IPS DF 6.9 (cell line): ENCODE measurements at regions not wholly inside any gene's neighbourhood (a gene's known extent, or its start where the extent isn't known, plus 50 kb on each side); places are given as distances from the start of the nearest gene placed in this dataset.

ENCODE experiments used
- DNase-seq: peaks from one replicate; pipeline ENCODE4 v3.0.0-alpha.2; 2013; ENCODE audit warnings: low read depth, low spot score
- H3K27ac ChIP-seq: one replicate; pipeline ENCODE4 v1.5.1; 2013; ENCODE audit warnings: low read length, control low read depth
- H3K27me3 ChIP-seq: 2 replicates; pipeline ENCODE4 v1.6.1; 2013; ENCODE audit warnings: mild to moderate bottlenecking, low read length; ENCODE audit not compliant: control insufficient read depth, insufficient read depth
- H3K36me3 ChIP-seq: 2 replicates; pipeline ENCODE4 v1.6.1; 2013; ENCODE audit warnings: low read length; ENCODE audit not compliant: control insufficient read depth, insufficient read depth
- H3K4me1 ChIP-seq: 2 replicates; pipeline ENCODE4 v1.6.1; 2013; ENCODE audit warnings: low read length; ENCODE audit not compliant: control insufficient read depth, insufficient read depth
- H3K4me3 ChIP-seq: 2 replicates; pipeline ENCODE4 v1.5.1; 2013; ENCODE audit warnings: mild to moderate bottlenecking, low read length
- H3K9me3 ChIP-seq: 2 replicates; pipeline ENCODE4 v1.6.1; 2013; ENCODE audit warnings: low read length, inconsistent platforms; ENCODE audit not compliant: control insufficient read depth, insufficient read depth
- WGBS: extraction: QIAGEN DNeasy Blood & Tissue Kit; methylation state at CpG from one replicate; pipeline ENCODE4 v1.1.7; 2013; ENCODE audit warnings: mixed read lengths, missing lambda C conversion rate; ENCODE audit not compliant: insufficient read length, insufficient coverage; 5-methylcytosine and 5-hydroxymethylcytosine counted together

DNA sequence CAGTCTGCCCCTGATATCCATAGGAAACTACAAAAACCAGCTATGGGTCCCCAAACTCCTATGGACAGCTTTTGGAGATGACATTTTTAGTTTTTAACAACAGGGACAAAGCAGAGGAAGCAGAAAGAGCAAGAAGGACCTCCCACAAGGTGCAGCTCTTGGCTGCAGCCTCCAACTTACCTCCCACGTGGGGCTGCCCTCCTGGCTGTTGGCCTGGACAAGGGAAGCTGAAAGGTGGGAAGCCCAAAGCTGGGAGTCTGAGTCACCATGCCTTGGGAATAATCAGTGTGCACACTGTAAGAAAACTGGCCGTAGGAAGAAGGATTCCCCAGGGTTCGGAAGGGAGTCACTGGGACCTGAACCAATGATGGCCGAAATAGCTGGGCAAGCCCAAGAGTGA, 51.8 kb upstream of the PAX1 start:
- H3K27ac ChIP-seq, result no peak overlapping the region
- no CpG with 5 or more reads among the region's 4 CpGs for WGBS
- H3K27me3 ChIP-seq, result no peaks in the 10 kb centered on the region
- no peak for DNase-seq
- no peaks in the 10 kb centered on the region for H3K4me1 ChIP-seq
- H3K4me3 ChIP-seq, result no peak overlapping the region
- no peaks in the 10 kb centered on the region for H3K36me3 ChIP-seq
- no peaks in the 10 kb centered on the region for H3K9me3 ChIP-seq

DNA sequence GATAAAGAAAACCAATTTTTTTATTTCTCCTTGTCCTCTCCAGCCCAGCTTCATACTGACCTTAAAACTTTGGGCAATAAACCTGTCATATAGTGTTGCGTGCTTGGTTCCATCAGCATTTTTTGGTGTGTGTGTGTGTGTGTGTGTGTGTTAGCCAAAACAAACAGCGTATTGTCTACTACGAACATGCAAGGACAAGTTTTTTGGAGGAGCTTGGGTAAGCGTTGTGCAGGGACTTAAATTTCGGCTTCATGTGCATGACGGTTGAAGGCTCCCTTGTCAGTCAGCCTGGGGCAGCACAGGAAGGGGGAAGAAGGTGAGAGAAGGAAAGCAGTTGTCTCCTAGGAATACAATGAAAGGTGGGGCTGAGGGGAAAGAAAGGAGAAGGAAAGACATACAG, 62.0 kb upstream of the PAX1 start:
- WGBS, result no CpG with 5 or more reads among the region's 6 CpGs

GRCh38 chr20:21640556-21640955, 64.9 kb upstream of the PAX1 start:
- peak; percentile 31 for DNase-seq

More for the DNA sequence above, 62.0 kb upstream of the PAX1 start:
- Histone ChIP-seq H3K27ac (no peak overlapping the region), H3K4me1 (no peaks in the 10 kb centered on the region), H3K27me3 (no peaks in the 10 kb centered on the region), H3K9me3 (no peaks in the 10 kb centered on the region), H3K4me3 (no peak overlapping the region), H3K36me3 (no peaks in the 10 kb centered on the region)
- DNase-seq, result no peak

GRCh38 chr20:21633829-21634228, 71.6 kb upstream of the PAX1 start:
- Histone ChIP-seq H3K27me3 (no peaks in the 10 kb centered on the region), H3K4me3 (no peak overlapping the region), H3K36me3 (no peaks in the 10 kb centered on the region), H3K4me1 (no peaks in the 10 kb centered on the region), H3K9me3 (no peaks in the 10 kb centered on the region), H3K27ac (no peak overlapping the region)
- WGBS, result no CpG with 5 or more reads among the region's 4 CpGs
- no peak for DNase-seq

More at GRCh38 chr20:21640556-21640955, 64.9 kb upstream of the PAX1 start:
- Histone ChIP-seq H3K4me3 (no peak overlapping the region), H3K36me3 (no peaks in the 10 kb centered on the region), H3K27me3 (no peaks in the 10 kb centered on the region), H3K4me1 (no peaks in the 10 kb centered on the region), H3K9me3 (no peaks in the 10 kb centered on the region), H3K27ac (no peak overlapping the region)
- WGBS, result no CpG with 5 or more reads among the region's 4 CpGs

DNA sequence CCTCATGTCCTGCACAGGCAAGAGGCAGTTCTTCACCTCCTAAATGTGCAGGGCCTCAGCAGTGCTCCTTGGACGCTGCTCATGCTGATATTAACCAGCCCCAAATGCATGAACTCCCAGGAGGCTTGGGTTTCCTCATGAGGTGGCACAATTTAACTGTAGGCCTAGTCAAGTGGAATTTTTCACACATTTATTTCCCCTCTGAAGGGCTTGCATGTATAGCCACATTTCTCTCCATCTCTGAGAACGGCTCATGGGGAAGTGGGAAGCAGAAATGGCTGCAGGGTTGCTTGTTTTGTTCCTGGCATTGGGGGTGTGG, 72.8 kb upstream of the PAX1 start:
- no peaks in the 10 kb centered on the region for H3K36me3 ChIP-seq
- no peak overlapping the region for H3K27ac ChIP-seq
- WGBS, result no CpG with 5 or more reads among the region's 2 CpGs
- no peaks in the 10 kb centered on the region for H3K4me1 ChIP-seq
- H3K4me3 ChIP-seq, result no peak overlapping the region
- no peak for DNase-seq
- H3K9me3 ChIP-seq, result no peaks in the 10 kb centered on the region
- no peaks in the 10 kb centered on the region for H3K27me3 ChIP-seq

GRCh38 chr20:21632031-21632734, 73.3 kb upstream of the PAX1 start:
- no CpG with 5 or more reads among the region's 7 CpGs for WGBS

GRCh38 chr20:21628800-21629199, 76.7 kb upstream of the PAX1 start:
- Histone ChIP-seq H3K4me1 (no peaks in the 10 kb centered on the region), H3K4me3 (no peak overlapping the region), H3K27me3 (0 out of 2 replicates have a peak, but pooled peaks cover 1% of the 10 kb centered on the region), H3K36me3 (no peaks in the 10 kb centered on the region), H3K27ac (no peak overlapping the region), H3K9me3 (no peaks in the 10 kb centered on the region)
- no CpG with 5 or more reads among the region's 4 CpGs for WGBS
- no peak for DNase-seq

More at GRCh38 chr20:21632031-21632734, 73.3 kb upstream of the PAX1 start:
- Histone ChIP-seq H3K27ac (no peak overlapping the region), H3K36me3 (no peaks in the 10 kb centered on the region), H3K9me3 (no peaks in the 10 kb centered on the region), H3K4me1 (no peaks in the 10 kb centered on the region), H3K27me3 (no peaks in the 10 kb centered on the region), H3K4me3 (no peak overlapping the region)
- no peak for DNase-seq

DNA sequence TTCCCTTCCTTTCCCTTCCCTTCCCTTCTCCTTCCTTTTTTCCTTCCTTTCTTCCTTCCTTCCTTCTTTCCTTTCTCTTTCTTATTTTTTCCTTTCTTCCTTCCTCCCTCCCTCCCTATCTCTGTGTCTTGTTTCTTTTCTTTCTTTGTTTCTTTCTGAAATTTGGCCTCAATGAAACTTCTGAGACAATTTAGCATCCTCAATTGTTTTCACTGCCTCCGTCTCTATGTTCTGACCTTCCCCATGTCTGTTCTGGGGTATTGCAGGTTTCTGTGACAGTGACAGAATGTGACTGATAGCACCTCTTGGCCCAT, 81.7 kb upstream of the PAX1 start:
- H3K4me3 ChIP-seq, result no peak overlapping the region
- no peaks in the 10 kb centered on the region for H3K4me1 ChIP-seq
- WGBS, result no CpG with 5 or more reads among the region's 1 CpG
- no peaks in the 10 kb centered on the region for H3K9me3 ChIP-seq
- H3K36me3 ChIP-seq, result no peaks in the 10 kb centered on the region
- H3K27ac ChIP-seq, result no peak overlapping the region
- H3K27me3 ChIP-seq, result 0 out of 2 replicates have a peak, but pooled peaks cover 1% of the 10 kb centered on the region
- no peak for DNase-seq

- H3K27ac ChIP-seq, result no peak overlapping the region
- no peaks in the 10 kb centered on the region for H3K4me1 ChIP-seq
- H3K27me3 ChIP-seq, result 0 out of 2 replicates have a peak, but pooled peaks cover 1% of the 10 kb centered on the region
- no peaks in the 10 kb centered on the region for H3K9me3 ChIP-seq
- WGBS, result no CpG with 5 or more reads among the region's 2 CpGs
- DNase-seq, result no peak
- no peaks in the 10 kb centered on the region for H3K36me3 ChIP-seq
- H3K4me3 ChIP-seq, result no peak overlapping the region
Observed at GRCh38 chr20:21623074-21623780, 82.2 kb upstream of the PAX1 start.

- Histone ChIP-seq H3K27ac (no peak overlapping the region), H3K4me1 (no peaks in the 10 kb centered on the region), H3K27me3 (0 out of 2 replicates have a peak, but pooled peaks cover 1% of the 10 kb centered on the region), H3K4me3 (no peak overlapping the region), H3K9me3 (no peaks in the 10 kb centered on the region), H3K36me3 (no peaks in the 10 kb centered on the region)
- DNase-seq, result no peak
- WGBS, result no CpG with 5 or more reads among the region's 3 CpGs
Observed at GRCh38 chr20:21622097-21622857, 83.2 kb upstream of the PAX1 start.
